HFFc6 (cell line): ENCODE measurements at regions not wholly inside any gene's neighbourhood (a gene's known extent, or its start where the extent isn't known, plus 50 kb on each side); places are given as distances from the start of the nearest gene placed in this dataset.
A peak's percentile ranks its signal among the peaks of the same experiment; 100 is the strongest.

Experiments used
- DNase-seq: peaks from one replicate; pipeline ENCODE4 v3.0.0-alpha.2; 2018
- H3K27ac Mint-ChIP-seq: 2 replicates; pipeline ENCODE4 v1.8.0; 2020; ENCODE audit warnings: mild to moderate bottlenecking, mixed read lengths
- H3K27me3 Mint-ChIP-seq: 2 replicates; pipeline ENCODE4 v1.8.0; 2021; ENCODE audit warnings: mild to moderate bottlenecking, moderate library complexity, mixed read lengths; ENCODE audit not compliant: insufficient read depth
- H3K36me3 Mint-ChIP-seq: 2 replicates; pipeline ENCODE4 v1.8.0; 2021; ENCODE audit warnings: low read depth, mixed read lengths
- H3K4me1 Mint-ChIP-seq: 2 replicates; pipeline ENCODE4 v1.8.0; 2020; ENCODE audit warnings: low read depth, mixed read lengths
- H3K4me3 Mint-ChIP-seq: 2 replicates; pipeline ENCODE4 v1.8.0; 2020; ENCODE audit warnings: mild to moderate bottlenecking, moderate library complexity, mixed read lengths
- H3K9me3 Mint-ChIP-seq: 2 replicates; pipeline ENCODE4 v1.8.0; 2020; ENCODE audit warnings: mild to moderate bottlenecking, mixed read lengths
- TF ChIP-seq, protein P1 (sequence below): fragments of 200-600 bp; sonication (generic); IDR thresholded peaks from 2 replicates; pipeline ENCODE4 v1.5.0; 2021; ENCODE audit warnings: antibody characterized with exemption, mild to moderate bottlenecking

DNA sequence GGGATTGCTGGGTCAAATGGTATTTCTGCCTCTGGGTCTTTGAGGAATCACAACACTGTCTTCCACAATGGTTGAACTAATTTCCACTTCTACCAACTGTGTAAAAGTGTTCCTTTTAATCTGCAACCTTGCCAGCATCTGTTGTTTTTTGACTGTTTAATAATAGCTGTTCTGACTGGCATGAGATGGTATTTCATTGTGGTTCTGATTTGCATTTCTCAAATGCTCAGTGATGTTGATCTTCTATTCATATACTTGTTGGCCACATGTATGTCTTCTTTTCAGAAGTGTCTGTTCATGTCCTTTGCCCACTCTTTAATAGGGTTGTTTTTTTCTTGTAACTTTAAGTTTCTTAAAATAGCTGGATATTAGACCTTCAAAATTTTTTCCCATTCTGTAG lies 150.0 kb upstream of the FRMD6 start:
- Mint-ChIP-seq H3K9me3 (peaks cover 27% of the 10 kb centered on the region), H3K4me1 (no peaks in the 10 kb centered on the region; the same call in 1 of the 2 replicates)
- DNase-seq: no peak

DNA sequence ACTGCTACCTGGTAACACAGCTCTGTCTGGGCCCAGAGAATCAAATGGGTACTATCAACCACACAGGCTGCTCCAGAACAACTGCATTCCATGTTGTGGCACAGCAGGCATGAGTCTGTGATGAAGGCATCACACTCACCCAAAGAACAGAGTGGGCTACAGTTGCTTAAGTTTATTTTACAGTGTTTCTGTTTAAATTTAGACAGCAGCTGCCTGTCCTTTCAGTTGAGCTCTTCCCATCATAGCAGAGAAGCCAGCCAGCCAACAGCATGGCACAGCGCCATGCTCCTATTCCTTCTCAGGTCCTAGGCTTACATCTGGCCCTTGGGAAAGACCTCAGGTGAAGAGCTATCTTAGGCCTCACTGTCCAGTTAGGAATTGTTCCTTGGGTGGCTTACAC lies 147.0 kb upstream of the FRMD6 start:
- DNase-seq: no peak
- Mint-ChIP-seq H3K27me3 (peaks cover 1% of the 10 kb centered on the region; the same call in 1 of the 2 replicates), H3K4me3 (no peak overlapping the region), H3K4me1 (peaks cover 21% of the 10 kb centered on the region), H3K9me3 (peaks cover 10% of the 10 kb centered on the region; the same call in 1 of the 2 replicates), H3K27ac (no peak overlapping the region), H3K36me3 (peaks cover 17% of the 10 kb centered on the region)
- TF ChIP-seq, protein P1, sequence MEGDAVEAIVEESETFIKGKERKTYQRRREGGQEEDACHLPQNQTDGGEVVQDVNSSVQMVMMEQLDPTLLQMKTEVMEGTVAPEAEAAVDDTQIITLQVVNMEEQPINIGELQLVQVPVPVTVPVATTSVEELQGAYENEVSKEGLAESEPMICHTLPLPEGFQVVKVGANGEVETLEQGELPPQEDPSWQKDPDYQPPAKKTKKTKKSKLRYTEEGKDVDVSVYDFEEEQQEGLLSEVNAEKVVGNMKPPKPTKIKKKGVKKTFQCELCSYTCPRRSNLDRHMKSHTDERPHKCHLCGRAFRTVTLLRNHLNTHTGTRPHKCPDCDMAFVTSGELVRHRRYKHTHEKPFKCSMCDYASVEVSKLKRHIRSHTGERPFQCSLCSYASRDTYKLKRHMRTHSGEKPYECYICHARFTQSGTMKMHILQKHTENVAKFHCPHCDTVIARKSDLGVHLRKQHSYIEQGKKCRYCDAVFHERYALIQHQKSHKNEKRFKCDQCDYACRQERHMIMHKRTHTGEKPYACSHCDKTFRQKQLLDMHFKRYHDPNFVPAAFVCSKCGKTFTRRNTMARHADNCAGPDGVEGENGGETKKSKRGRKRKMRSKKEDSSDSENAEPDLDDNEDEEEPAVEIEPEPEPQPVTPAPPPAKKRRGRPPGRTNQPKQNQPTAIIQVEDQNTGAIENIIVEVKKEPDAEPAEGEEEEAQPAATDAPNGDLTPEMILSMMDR: no peak

More for the DNA sequence above, 150.0 kb upstream of the FRMD6 start:
- Mint-ChIP-seq H3K36me3 (peaks cover 34% of the 10 kb centered on the region), H3K27me3 (peaks cover 1% of the 10 kb centered on the region; the same call in 1 of the 2 replicates), H3K4me3 (no peak overlapping the region), H3K27ac (no peak overlapping the region)
- TF ChIP-seq, protein P1: no peak

DNA sequence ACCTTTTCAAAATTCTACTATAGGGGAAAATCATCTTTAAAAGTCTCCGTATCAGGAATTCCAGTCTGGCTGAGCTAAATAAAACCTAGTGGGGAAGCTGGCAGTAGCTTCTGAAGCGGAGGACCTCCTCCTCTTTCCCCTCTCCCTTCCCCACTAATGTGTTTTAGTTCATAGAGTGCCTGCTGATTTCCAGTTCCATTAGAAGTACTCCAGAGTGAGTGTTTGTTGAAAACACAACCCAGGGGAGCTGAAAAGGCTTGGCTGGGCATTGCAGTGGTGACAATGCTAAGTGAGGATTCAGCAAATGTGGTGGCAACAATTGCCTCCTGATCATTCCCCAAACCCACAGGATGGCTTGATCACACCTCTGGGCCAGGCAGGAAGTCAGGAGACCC lies 144.2 kb upstream of the FRMD6 start:
- peaks cover 6% of the 10 kb centered on the region; the same call in 1 of the 2 replicates for H3K9me3 Mint-ChIP-seq
- peaks cover 40% of the 10 kb centered on the region for H3K4me1 Mint-ChIP-seq
- DNase-seq: no peak
- peaks cover 14% of the 10 kb centered on the region for H3K36me3 Mint-ChIP-seq
- TF ChIP-seq, protein P1: no peak
- peaks cover 1% of the 10 kb centered on the region; the same call in 1 of the 2 replicates for H3K27me3 Mint-ChIP-seq
- no peak overlapping the region for H3K4me3 Mint-ChIP-seq
- peak overlapping the region; percentile 83; the same call in 1 of the 2 replicates for H3K27ac Mint-ChIP-seq

DNA sequence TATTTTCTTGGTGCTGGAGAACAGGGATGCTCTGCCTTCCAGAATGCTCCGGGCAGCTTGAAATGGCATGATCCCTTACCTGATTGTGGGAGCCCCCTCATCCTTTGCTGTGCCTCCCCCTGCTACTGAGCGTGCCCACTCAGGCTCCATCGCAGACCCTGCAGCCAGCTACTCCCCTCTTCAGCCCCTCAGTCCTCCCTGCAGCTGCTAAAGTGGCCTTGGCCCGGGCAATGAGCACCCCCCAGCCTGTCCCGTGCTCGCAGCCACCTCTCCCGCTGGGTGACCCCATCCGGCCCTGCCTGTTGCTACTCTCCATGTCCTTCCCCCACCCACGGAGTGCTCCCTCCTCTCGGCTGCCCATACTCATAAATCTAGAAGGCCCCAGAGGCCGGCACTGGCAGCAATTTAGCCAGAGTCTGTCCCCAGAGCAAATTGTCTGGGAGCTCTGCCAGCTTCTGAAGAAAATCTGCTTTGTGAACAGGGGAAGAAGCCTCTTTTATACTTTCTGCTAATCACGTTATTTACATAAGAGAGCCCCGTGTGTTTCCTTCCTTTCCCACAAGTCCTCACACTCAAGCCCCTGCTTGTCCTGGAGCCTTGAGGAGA lies 143.7 kb upstream of the FRMD6 start:
- H3K27me3 Mint-ChIP-seq: peaks cover 1% of the 10 kb centered on the region; the same call in 1 of the 2 replicates
- H3K4me3 Mint-ChIP-seq: peak overlapping the region; percentile 27
- peaks cover 44% of the 10 kb centered on the region for H3K4me1 Mint-ChIP-seq
- H3K36me3 Mint-ChIP-seq: peaks cover 9% of the 10 kb centered on the region
- peak; percentile 52 for DNase-seq
- peak overlapping the region; percentile 83 for H3K27ac Mint-ChIP-seq
- H3K9me3 Mint-ChIP-seq: peaks cover under 1% of the 10 kb centered on the region; the same call in 1 of the 2 replicates
- TF ChIP-seq, protein P1: no peak

DNA sequence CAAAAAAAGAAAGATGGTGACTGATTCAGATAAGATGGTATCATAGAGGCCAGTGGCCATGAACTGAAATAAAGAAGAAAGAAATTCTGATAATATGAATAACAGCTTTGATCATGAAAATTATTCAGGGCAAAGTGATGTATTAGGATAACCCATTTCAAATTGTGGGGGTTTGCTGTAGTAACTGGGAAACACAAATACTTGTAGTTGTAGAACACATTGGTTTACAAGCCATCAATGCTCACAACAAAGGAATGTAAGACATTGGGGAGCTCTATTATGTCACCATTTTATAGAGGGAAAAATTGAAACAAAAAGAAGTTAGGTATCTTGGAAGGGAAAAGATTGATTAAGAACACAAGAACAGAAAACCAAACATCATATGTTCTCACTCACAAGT lies 140.4 kb upstream of the FRMD6 start:
- Mint-ChIP-seq H3K9me3 (no peaks in the 10 kb centered on the region), H3K36me3 (peaks cover 6% of the 10 kb centered on the region), H3K27ac (peak overlapping the region; percentile 76), H3K4me1 (peaks cover 55% of the 10 kb centered on the region), H3K27me3 (no peaks in the 10 kb centered on the region), H3K4me3 (no peak overlapping the region)
- DNase-seq: peak; percentile 81
- TF ChIP-seq, protein P1: no peak
